Gastrocnemius medialis (tissue), 4 donors: ENCODE measurements at regions not wholly inside any gene's neighbourhood (a gene's known extent, or its start where the extent isn't known, plus 50 kb on each side); places are given as distances from the start of the nearest gene placed in this dataset.
"Not testable (repeated sequence)": the region's sequence is repeated elsewhere in the genome, so short reads cannot be mapped to it uniquely, and the experiment has no call there.

Experiments
- ATAC-seq, 2 donors: fragments of 150-250 bp; one replicate each; pipeline ENCODE4 v1.9.1; 2016
- DNase-seq, 2 donors: peaks; one replicate each; pipeline ENCODE4 v3.0.0-alpha.2; 2019
- H3K27ac ChIP-seq, 4 donors: fragments of 200-600 bp; sonication (generic); 1 replicate in 1 of 4; 2 replicates in 3 of 4; pipeline ENCODE4 v1.5.1; 2016 to 2018; ENCODE audit warnings: mild to moderate bottlenecking in 2 of 4, moderate library complexity in 1 of 4
- H3K27me3 ChIP-seq, 3 donors: fragments of 200-600 bp; sonication (generic) in 2 of 3; 1 replicate in 1 of 3; 2 replicates in 2 of 3; pipeline versions ENCODE4 v1.5.1 to v1.6.0; 2016 to 2019; ENCODE audit warnings: mild to moderate bottlenecking in 1 of 3, moderate library complexity in 1 of 3
- H3K36me3 ChIP-seq, 2 donors: fragments of 200-600 bp; sonication (generic) in 1 of 2; one replicate each; pipeline ENCODE4 v1.5.1; 2017 to 2018
- H3K4me1 ChIP-seq, 2 donors: fragments of 200-600 bp; sonication (generic) in 1 of 2; one replicate each; pipeline ENCODE4 v1.5.1; 2016 to 2017; ENCODE audit warnings: mild to moderate bottlenecking in 2 of 2
- H3K4me3 ChIP-seq, 4 donors: fragments of 200-600 bp; sonication (generic) in 3 of 4; 1 replicate in 1 of 4; 2 replicates in 3 of 4; pipeline ENCODE4 v1.5.1; 2016 to 2019; ENCODE audit warnings: mild to moderate bottlenecking in 2 of 4
- H3K9me3 ChIP-seq, 3 donors: fragments of 200-600 bp; sonication (generic) in 2 of 3; 1 replicate in 1 of 3; 2 replicates in 2 of 3; pipeline ENCODE4 v1.5.1; 2016 to 2019
- POLR2A ChIP-seq, 2 donors: fragments of 450-650 bp; IDR thresholded peaks; one replicate each; pipeline ENCODE4 v1.6.1; 2017; ENCODE audit warnings: antibody characterized with exemption in 2 of 2, mild to moderate bottlenecking in 2 of 2, moderate library complexity in 2 of 2
- in situ Hi-C, 4 donors: fragments of 200-750 bp; cut with MboI; loops; one replicate each; pipeline versions ENCODE4 v1.15.0 to v1.8.0; 2017; ENCODE audit warnings: low sequenced_read_pairs in 4 of 4
- intact Hi-C: fragments of 100-400 bp; cut with DNase I; formaldehyde crosslinking; loops from one replicate; pipeline ENCODE4 v1.15.1; 2023; ENCODE audit warnings: low total_unique reads
- TF ChIP-seq, protein P1 (sequence below), 5 experiments: fragments of 450-650 bp in 3 of 5; fragments of 200-600 bp in 2 of 5; sonication (generic) in 2 of 5; IDR thresholded peaks in 4 of 5; conservative IDR thresholded peaks in 1 of 5; 1 replicate in 4 of 5; 2 replicates in 1 of 5; pipeline ENCODE4 v1.5.1; 2016 to 2019; ENCODE audit warnings: antibody characterized with exemption in 5 of 5, mild to moderate bottlenecking in 3 of 5, moderate library complexity in 3 of 5

DNA sequence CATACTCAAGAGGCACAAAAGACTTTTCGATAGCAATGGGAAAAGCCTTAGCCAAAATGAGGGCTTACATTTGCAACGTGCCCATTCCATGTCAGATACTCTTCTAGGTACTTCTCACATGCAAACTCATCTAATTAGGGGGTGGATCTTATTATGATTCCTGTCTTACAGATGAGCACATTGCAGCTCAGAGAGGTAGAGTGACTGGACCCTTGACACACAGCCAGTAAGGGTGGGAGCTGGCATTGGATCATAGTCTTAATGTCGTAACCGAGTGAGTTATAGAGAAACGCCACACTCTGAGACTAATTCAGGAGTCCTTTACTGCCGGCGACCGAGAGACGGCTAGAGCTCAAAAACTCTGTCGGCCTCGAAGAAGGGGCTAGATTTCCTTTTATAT lies 78.8 kb upstream of the GRIN2A start:
- in situ Hi-C loops, result loop anchor here in 1 of 4 donors (10.0 kb wide), 1 partner anchor 254 kb away; no protein-coding TSS in a partner anchor
- DNase-seq (no peak), ATAC-seq (no peak)
- no peak overlapping the region for H3K27ac ChIP-seq
- intact Hi-C loops, result no loop called here
- H3K4me1 ChIP-seq, result no peaks in the 10 kb centered on the region
- TF ChIP-seq POLR2A (IDR thresholded peaks at IDR 0.05), result no peak
- TF ChIP-seq, protein P1, sequence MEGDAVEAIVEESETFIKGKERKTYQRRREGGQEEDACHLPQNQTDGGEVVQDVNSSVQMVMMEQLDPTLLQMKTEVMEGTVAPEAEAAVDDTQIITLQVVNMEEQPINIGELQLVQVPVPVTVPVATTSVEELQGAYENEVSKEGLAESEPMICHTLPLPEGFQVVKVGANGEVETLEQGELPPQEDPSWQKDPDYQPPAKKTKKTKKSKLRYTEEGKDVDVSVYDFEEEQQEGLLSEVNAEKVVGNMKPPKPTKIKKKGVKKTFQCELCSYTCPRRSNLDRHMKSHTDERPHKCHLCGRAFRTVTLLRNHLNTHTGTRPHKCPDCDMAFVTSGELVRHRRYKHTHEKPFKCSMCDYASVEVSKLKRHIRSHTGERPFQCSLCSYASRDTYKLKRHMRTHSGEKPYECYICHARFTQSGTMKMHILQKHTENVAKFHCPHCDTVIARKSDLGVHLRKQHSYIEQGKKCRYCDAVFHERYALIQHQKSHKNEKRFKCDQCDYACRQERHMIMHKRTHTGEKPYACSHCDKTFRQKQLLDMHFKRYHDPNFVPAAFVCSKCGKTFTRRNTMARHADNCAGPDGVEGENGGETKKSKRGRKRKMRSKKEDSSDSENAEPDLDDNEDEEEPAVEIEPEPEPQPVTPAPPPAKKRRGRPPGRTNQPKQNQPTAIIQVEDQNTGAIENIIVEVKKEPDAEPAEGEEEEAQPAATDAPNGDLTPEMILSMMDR (IDR thresholded peaks at IDR 0.05 in 4 of 5, conservative IDR thresholded peaks at IDR 0.05 in 1 of 5), result no peak
- H3K27me3 ChIP-seq, result no peaks in the 10 kb centered on the region
- H3K9me3 ChIP-seq, result no peaks in the 10 kb centered on the region
- H3K4me3 ChIP-seq, result no peak overlapping the region
- no peaks in the 10 kb centered on the region for H3K36me3 ChIP-seq

DNA sequence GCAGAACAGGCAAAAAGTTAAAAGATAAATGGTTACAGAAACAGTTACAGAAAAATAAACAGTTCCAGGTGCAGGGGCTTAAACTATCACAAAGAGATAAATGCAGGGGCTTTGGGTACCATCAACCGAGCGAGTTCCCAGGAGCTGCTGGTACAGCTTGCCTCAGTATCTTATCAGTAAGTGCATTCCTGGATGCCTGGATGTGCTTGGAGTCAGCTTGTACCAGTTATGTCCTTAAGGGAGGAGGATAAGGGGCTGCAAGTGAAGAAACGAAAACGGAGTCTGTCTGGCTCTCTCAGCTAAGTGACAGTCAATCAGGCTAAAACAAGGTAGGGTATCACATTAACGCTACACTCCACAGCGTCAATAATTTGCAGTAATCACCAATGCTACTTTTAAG lies 79.3 kb upstream of the GRIN2A start:
- H3K36me3 ChIP-seq, DNase-seq, H3K4me1 ChIP-seq, H3K9me3 ChIP-seq, intact Hi-C loops, H3K4me3 ChIP-seq, H3K27me3 ChIP-seq, ATAC-seq, H3K27ac ChIP-seq: not testable (repeated sequence)
- in situ Hi-C loops, result loop anchor here in 1 of 4 donors (10.0 kb wide), 1 partner anchor 253 kb away; no protein-coding TSS in a partner anchor

DNA sequence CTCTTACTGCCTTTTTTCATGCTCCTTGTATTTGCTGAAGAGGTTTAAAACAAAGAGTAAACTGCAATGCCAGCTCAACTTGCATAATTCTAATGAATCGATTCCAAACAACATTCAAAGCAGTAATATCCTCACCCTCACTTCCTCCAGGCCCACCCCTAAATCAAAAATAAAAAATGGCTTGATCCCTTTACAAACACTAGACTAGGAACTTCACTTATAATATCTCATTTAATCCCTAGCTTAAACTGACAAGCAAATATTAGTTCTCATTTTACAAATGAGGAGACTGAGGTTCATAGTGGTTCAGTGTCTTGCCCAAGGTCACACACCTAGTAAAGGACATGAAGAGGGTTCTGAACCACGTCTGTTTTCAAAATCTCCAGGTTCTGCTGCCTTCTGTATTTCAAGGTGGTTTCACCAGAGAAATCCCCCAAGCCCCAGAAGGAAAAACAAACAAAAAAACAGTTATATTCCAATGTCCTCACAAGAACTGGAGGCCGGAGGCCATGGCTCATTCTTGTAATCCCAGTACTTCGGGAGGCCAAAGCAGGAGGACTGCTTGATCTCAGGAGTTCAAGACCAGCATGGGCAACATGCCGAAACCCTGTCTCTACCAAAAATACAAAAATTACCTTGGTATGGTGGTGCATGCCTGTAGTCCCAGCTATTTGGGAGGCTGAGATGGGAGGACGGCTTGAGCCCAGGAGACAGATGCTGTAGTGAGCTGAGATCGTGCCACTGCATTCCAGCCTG lies 80.3 kb upstream of the GRIN2A start:
- in situ Hi-C loops, result loop anchor here in 1 of 4 donors (10.0 kb wide), 1 partner anchor 252 kb away; no protein-coding TSS in a partner anchor
- H3K27ac ChIP-seq, result no peak overlapping the region
- H3K9me3 ChIP-seq, result no peaks in the 10 kb centered on the region
- H3K36me3 ChIP-seq, result no peaks in the 10 kb centered on the region
- no peak overlapping the region for H3K4me3 ChIP-seq
- DNase-seq (no peak), ATAC-seq (no peak)
- intact Hi-C loops, result no loop called here
- H3K4me1 ChIP-seq, result no peaks in the 10 kb centered on the region
- TF ChIP-seq POLR2A (IDR thresholded peaks at IDR 0.05), result no peak
- TF ChIP-seq, protein P1 (IDR thresholded peaks at IDR 0.05 in 4 of 5, conservative IDR thresholded peaks at IDR 0.05 in 1 of 5), result no peak
- H3K27me3 ChIP-seq, result no peaks in the 10 kb centered on the region

DNA sequence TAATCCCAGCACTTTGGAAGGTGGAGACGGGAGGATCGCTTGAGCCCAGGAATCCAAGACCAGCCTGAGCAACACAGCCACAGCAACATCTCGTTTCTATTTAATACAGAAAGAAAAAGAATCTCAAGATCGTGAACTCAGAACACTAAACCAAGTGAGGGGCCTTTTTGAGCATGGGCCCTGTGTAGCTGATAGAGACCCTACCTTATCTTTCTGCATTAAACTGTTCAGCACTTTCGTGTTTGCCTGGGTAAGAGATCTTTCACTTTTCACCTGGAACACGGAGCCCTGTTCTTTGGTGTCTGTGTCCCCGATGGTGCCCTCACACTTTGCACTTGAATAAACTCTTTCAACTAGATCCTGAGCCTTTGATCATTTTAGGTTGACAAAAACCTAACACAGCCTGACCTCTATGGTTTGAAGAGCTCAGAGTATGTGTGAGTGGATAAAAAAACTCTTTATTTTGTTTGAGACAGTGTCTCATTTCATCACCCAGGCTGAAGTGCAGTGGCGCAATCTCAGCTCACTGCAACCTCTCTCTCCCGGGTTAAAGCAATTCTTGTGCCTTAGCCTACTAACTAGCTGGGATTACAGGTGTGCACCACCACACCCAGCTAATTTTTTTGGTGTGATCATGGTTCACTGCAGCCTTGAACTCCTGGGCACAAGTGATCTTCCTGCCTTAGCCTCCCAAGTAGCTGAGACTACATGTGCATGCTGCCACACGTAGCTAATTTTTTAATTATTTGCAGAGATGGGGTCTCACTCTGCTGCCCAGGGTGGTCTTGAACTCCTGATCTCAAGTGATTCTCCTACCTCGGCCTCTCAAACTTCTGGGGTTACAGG lies 83.8 kb upstream of the GRIN2A start:
- DNase-seq, result no peak
- TF ChIP-seq, protein P1 (IDR thresholded peaks at IDR 0.05 in 4 of 5, conservative IDR thresholded peaks at IDR 0.05 in 1 of 5), result no peak
- TF ChIP-seq POLR2A (IDR thresholded peaks at IDR 0.05), result no peak
- Histone ChIP-seq H3K36me3 (no peaks in the 10 kb centered on the region), H3K27ac (no peak overlapping the region), H3K9me3 (no peaks in the 10 kb centered on the region), H3K4me3 (no peak overlapping the region), H3K4me1 (no peaks in the 10 kb centered on the region), H3K27me3 (no peaks in the 10 kb centered on the region)
- in situ Hi-C loops, result loop anchor here in 1 of 4 donors (10.0 kb wide), 1 partner anchor 249 kb away; no protein-coding TSS in a partner anchor
- intact Hi-C loops, result no loop called here
- ATAC-seq, result no peak

DNA sequence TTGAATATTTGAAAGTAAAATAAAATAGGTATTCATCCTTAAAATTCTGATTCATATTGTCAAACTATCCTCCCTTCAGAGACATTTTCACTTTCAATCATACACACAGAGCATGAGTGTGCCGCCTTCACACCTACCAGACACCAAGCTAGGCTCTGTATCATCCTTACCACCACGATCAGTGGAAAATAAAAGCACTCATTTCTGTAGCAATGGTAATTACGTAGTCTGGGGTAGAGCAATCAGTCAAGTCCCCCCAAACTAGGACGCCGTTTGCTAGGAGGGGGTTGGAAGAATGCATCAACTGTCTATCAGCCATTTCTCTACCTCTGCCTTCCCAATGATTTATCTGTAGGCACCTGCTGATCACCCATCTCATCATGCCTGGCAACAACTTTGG lies 84.6 kb upstream of the GRIN2A start:
- H3K4me1 ChIP-seq, result no peaks in the 10 kb centered on the region
- ATAC-seq (no peak), DNase-seq (no peak)
- intact Hi-C loops, result no loop called here
- no peaks in the 10 kb centered on the region for H3K9me3 ChIP-seq
- no peaks in the 10 kb centered on the region for H3K36me3 ChIP-seq
- H3K27me3 ChIP-seq, result no peaks in the 10 kb centered on the region
- in situ Hi-C loops, result loop anchor here in 1 of 4 donors (10.0 kb wide), 1 partner anchor 248 kb away; no protein-coding TSS in a partner anchor
- no peak for TF ChIP-seq POLR2A (IDR thresholded peaks at IDR 0.05)
- TF ChIP-seq, protein P1 (IDR thresholded peaks at IDR 0.05 in 4 of 5, conservative IDR thresholded peaks at IDR 0.05 in 1 of 5), result no peak
- no peak overlapping the region for H3K4me3 ChIP-seq
- H3K27ac ChIP-seq, result no peak overlapping the region
